Common myeloid progenitor, CD34-positive (primary cell): ENCODE measurements at regions not wholly inside any gene's neighbourhood (a gene's known extent, or its start where the extent isn't known, plus 50 kb on each side); places are given as distances from the start of the nearest gene placed in this dataset.

Experiments
- CTCF ChIA-PET: fragments of 350-600 bp; sonication (Branson Sonifier 250); formaldehyde crosslinking; loops from one replicate; lab custom pipeline; 2021; ENCODE audit warnings: antibody characterized with exemption; lab: Charles Lee
- POLR2A ChIA-PET: fragments of 350-600 bp; sonication (Branson Sonifier 250); formaldehyde crosslinking; loops from one replicate; lab custom pipeline; 2021; ENCODE audit warnings: antibody characterized with exemption; lab: Charles Lee
- DNase-seq, 3 donors: peaks; one replicate each; pipeline versions ENCODE4 v3.0.0 to v3.0.0-alpha.2; 2013
- H3K27ac ChIP-seq, 2 experiments: 1 replicate in 1 of 2; 2 replicates in 1 of 2; pipeline ENCODE4 v1.7.0; 2013; ENCODE audit warnings: inconsistent platforms in 2 of 2, low read length in 2 of 2, mild to moderate bottlenecking in 2 of 2, low read depth in 1 of 2, moderate library complexity in 1 of 2; ENCODE audit not compliant: severe bottlenecking in 2 of 2, insufficient read depth in 1 of 2, poor library complexity in 1 of 2
- H3K27me3 ChIP-seq, 5 experiments: replicated peaks in 2 of 5; 1 replicate in 3 of 5; 2 replicates in 2 of 5; pipeline versions ENCODE4 v1.6.1 to v1.7.0; 2013; ENCODE audit warnings: low read length in 4 of 5, mild to moderate bottlenecking in 2 of 5, moderate library complexity in 2 of 5, inconsistent platforms in 1 of 5; ENCODE audit not compliant: insufficient read depth in 5 of 5, control insufficient read depth in 4 of 5
- H3K36me3 ChIP-seq, 4 experiments: 1 replicate in 2 of 4; 2 replicates in 2 of 4; pipeline versions ENCODE4 v1.6.1 to v1.7.0; 2013; ENCODE audit warnings: low read length in 3 of 4, control low read depth in 1 of 4, mild to moderate bottlenecking in 1 of 4; ENCODE audit not compliant: control insufficient read depth in 4 of 4, insufficient read depth in 4 of 4
- H3K4me1 ChIP-seq, 4 experiments: 1 replicate in 3 of 4; 2 replicates in 1 of 4; pipeline versions ENCODE4 v1.6.1 to v1.7.1; 2013; ENCODE audit warnings: low read length in 3 of 4, mild to moderate bottlenecking in 3 of 4, control low read depth in 1 of 4, inconsistent platforms in 1 of 4, moderate library complexity in 1 of 4; ENCODE audit not compliant: control insufficient read depth in 4 of 4, insufficient read depth in 4 of 4; ENCODE audit errors: control extremely low read depth in 1 of 4
- H3K4me3 ChIP-seq, 7 experiments: 1 replicate in 4 of 7; 2 replicates in 3 of 7; pipeline versions ENCODE4 v1.5.1 to v1.7.0; 2013; ENCODE audit warnings: mild to moderate bottlenecking in 7 of 7, low read length in 6 of 7, moderate library complexity in 6 of 7, inconsistent platforms in 2 of 7, low read depth in 2 of 7, control low read depth in 1 of 7; ENCODE audit not compliant: insufficient read depth in 4 of 7, control insufficient read depth in 1 of 7; ENCODE audit errors: extremely low read depth in 1 of 7
- H3K9me3 ChIP-seq, 5 experiments: 1 replicate in 4 of 5; 2 replicates in 1 of 5; pipeline versions ENCODE4 v1.6.1 to v1.7.1; 2013; ENCODE audit warnings: low read length in 4 of 5, mild to moderate bottlenecking in 2 of 5, inconsistent platforms in 1 of 5, low read depth in 1 of 5, moderate library complexity in 1 of 5; ENCODE audit not compliant: control insufficient read depth in 4 of 5, insufficient read depth in 2 of 5; ENCODE audit errors: control extremely low read depth in 1 of 5
- WGBS: methylation state at CpG from one replicate; pipeline ENCODE4 v1.1.5; 2013; ENCODE audit not compliant: insufficient coverage; 5-methylcytosine and 5-hydroxymethylcytosine counted together

GRCh38 chr13:75055296-75055695 is 426.7 kb downstream of the TBC1D4 start:
- Histone ChIP-seq H3K9me3 (peaks cover 0 to 3% (median 1%) of the 10 kb centered on the region in 5 experiments), H3K36me3 (no peaks in the 10 kb centered on the region), H3K27ac (no peak overlapping the region), H3K4me1 (no peaks in the 10 kb centered on the region), H3K4me3 (no peak overlapping the region), H3K27me3 (no peaks in the 10 kb centered on the region)
- POLR2A ChIA-PET: no interaction called here
- DNase-seq: no peak
- CTCF ChIA-PET: no interaction called here

GRCh38 chr13:75052616-75053015 is 429.4 kb downstream of the TBC1D4 start:
- CTCF ChIA-PET: no interaction called here
- 94% methylated on average over 2 of the region's 6 CpGs for WGBS
- POLR2A ChIA-PET: no interaction called here

GRCh38 chr13:75050419-75051046 is 431.4 kb downstream of the TBC1D4 start:
- 87% methylated on average over 4 of the region's 5 CpGs for WGBS

More at GRCh38 chr13:75052616-75053015, 429.4 kb downstream of the TBC1D4 start:
- Histone ChIP-seq H3K9me3 (peaks cover 0 to 4% (median 1%) of the 10 kb centered on the region in 5 experiments), H3K27me3 (no peaks in the 10 kb centered on the region), H3K36me3 (no peaks in the 10 kb centered on the region), H3K4me3 (no peak overlapping the region), H3K4me1 (no peaks in the 10 kb centered on the region), H3K27ac (no peak overlapping the region)
- DNase-seq: no peak

GRCh38 chr13:75049735-75050335 is 432.1 kb downstream of the TBC1D4 start:
- H3K27me3 ChIP-seq: no peaks in the 10 kb centered on the region
- H3K9me3 ChIP-seq: peaks cover 0 to 3% (median 0%) of the 10 kb centered on the region in 5 experiments
- H3K36me3 ChIP-seq: no peaks in the 10 kb centered on the region
- no peak for DNase-seq
- no peak overlapping the region for H3K27ac ChIP-seq
- no peaks in the 10 kb centered on the region for H3K4me1 ChIP-seq
- H3K4me3 ChIP-seq: no peak overlapping the region
- ChIA-PET CTCF (no interaction called here), POLR2A (no interaction called here)
- WGBS: no CpG with 5 or more reads among the region's 3 CpGs

More at GRCh38 chr13:75050419-75051046, 431.4 kb downstream of the TBC1D4 start:
- Histone ChIP-seq H3K4me1 (no peaks in the 10 kb centered on the region), H3K36me3 (no peaks in the 10 kb centered on the region), H3K27ac (no peak overlapping the region), H3K27me3 (no peaks in the 10 kb centered on the region), H3K4me3 (no peak overlapping the region), H3K9me3 (peaks cover 0 to 4% (median 0%) of the 10 kb centered on the region in 5 experiments)
- POLR2A ChIA-PET: no interaction called here
- CTCF ChIA-PET: no interaction called here
- DNase-seq: no peak

- CTCF ChIA-PET: no interaction called here
- POLR2A ChIA-PET: no interaction called here
- no peak for DNase-seq
- Histone ChIP-seq H3K9me3 (peaks cover 0 to 1% (median 0%) of the 10 kb centered on the region in 5 experiments), H3K27ac (no peak overlapping the region), H3K27me3 (no peaks in the 10 kb centered on the region), H3K4me1 (no peaks in the 10 kb centered on the region), H3K4me3 (no peak overlapping the region), H3K36me3 (no peaks in the 10 kb centered on the region)
- WGBS: no CpG with 5 or more reads among the region's 1 CpG
These were observed 439.2 kb downstream of the TBC1D4 start for GRCh38 chr13:75042807-75043206.

GRCh38 chr13:75038393-75039113 is 443.4 kb downstream of the TBC1D4 start:
- Histone ChIP-seq H3K36me3 (no peaks in the 10 kb centered on the region), H3K4me3 (no peak overlapping the region), H3K27ac (no peak overlapping the region), H3K9me3 (peaks cover 1 to 13% (median 3%) of the 10 kb centered on the region in 5 experiments), H3K4me1 (no peaks in the 10 kb centered on the region), H3K27me3 (no peaks in the 10 kb centered on the region)
- CTCF ChIA-PET: no interaction called here
- WGBS: no CpG with 5 or more reads among the region's 1 CpG
- POLR2A ChIA-PET: no interaction called here
- DNase-seq: no peak

GRCh38 chr13:75025956-75026355 is 456.0 kb downstream of the TBC1D4 start:
- DNase-seq: no peak
- CTCF ChIA-PET: no interaction called here
- WGBS: 94% methylated on average over 2 of the region's 2 CpGs

More at GRCh38 chr13:75025956-75026355, 456.0 kb downstream of the TBC1D4 start:
- H3K27me3 ChIP-seq: no peaks in the 10 kb centered on the region
- POLR2A ChIA-PET: no interaction called here
- no peaks in the 10 kb centered on the region for H3K36me3 ChIP-seq
- no peak overlapping the region for H3K27ac ChIP-seq
- H3K9me3 ChIP-seq: peaks cover 0 to 3% (median 0%) of the 10 kb centered on the region in 5 experiments
- no peak overlapping the region for H3K4me3 ChIP-seq
- H3K4me1 ChIP-seq: no peaks in the 10 kb centered on the region
